GM21423 (cell line): ENCODE measurements at regions not wholly inside any gene's neighbourhood (a gene's known extent, or its start where the extent isn't known, plus 50 kb on each side); places are given as distances from the start of the nearest gene placed in this dataset.
"Not testable (repeated sequence)": the region's sequence is repeated elsewhere in the genome, so short reads cannot be mapped to it uniquely, and the experiment has no call there.

Experiments
- ATAC-seq: cut with Tn5 transposase; IDR thresholded peaks from one replicate; pipeline ENCODE4 v1.9.1; 2021; ENCODE audit warnings: mild to moderate bottlenecking, moderate library complexity; ENCODE audit not compliant: unreplicated experiment

DNA sequence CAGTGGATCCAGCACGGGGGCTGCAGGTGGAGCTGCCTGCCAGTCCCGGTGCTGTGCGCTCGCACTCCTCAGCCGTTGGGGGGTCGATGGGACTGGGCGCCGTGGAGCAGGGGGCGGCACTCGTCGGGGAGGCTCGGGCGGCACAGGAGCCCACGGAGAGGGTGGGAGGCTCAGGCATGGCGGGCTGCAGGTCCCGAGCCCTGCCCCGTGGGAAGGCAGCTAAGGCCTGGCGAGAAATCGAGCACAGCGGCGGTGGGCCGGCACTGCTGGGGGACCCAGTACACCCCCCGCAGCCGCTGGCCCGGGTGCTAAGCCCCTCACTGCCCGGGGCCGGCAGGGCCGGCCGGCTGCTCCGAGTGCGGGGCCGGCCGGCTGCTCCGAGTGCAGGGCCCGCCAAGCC, 52.3 kb upstream of the MARK1 start:
- ATAC-seq, result not testable (repeated sequence)

DNA sequence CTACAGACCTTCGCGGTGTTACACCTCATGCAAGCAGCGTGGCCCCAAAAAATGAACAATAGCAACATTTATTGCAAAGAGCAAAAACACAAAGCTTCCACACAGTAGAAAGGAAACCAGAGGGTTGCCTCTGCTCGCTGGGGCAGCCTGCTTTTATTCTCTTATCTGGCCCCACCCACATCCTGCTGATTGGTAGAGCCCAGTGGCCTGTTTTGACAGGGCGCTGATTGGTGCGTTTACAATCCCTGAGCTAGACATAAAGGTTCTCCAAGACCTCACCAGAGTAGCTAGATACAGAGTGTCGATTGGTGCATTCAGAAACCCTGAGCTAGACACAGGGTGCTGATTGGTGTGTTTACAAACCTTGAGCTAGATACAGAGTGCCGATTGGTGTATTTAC, 52.8 kb upstream of the MARK1 start:
- not testable (repeated sequence) for ATAC-seq

DNA sequence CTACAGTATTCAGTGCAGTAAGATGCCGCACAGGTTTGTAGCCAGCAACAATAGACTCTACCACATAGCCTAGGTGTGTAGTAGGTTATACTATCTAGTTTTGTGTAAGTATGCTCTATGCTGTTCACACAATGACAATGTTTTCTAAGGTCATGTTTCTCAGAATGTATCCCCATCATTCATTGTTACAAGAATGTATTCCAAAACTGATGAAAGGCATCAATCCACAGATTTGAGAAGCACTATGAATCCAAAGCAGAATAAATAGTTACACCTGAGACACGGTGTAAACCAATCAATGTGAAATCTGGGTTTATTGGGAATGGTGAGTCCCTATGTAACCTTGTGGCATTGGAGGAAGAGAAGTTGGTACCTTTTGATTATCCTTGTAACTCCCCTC, 54.5 kb upstream of the MARK1 start:
- ATAC-seq, result no peak

DNA sequence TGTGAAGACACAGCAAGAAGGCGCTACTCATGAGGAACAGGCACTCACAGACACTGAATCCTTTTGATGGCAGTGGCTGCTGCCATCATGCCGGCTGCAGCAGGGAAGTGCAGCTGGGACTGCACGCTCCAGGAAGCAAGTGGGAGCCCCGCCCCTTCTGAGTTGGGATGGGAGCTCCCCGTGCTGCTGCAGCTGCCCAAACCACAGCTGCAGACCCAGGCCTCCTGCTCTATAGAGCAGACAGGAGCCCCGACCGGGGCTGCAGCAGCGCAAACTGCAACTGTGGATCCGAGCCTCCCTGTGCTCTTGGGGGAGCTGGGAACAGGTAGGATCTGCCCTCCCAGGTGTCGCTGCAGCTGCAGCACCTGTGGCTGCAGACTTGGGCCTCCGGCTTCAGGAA, 65.2 kb upstream of the MARK1 start:
- no peak for ATAC-seq

DNA sequence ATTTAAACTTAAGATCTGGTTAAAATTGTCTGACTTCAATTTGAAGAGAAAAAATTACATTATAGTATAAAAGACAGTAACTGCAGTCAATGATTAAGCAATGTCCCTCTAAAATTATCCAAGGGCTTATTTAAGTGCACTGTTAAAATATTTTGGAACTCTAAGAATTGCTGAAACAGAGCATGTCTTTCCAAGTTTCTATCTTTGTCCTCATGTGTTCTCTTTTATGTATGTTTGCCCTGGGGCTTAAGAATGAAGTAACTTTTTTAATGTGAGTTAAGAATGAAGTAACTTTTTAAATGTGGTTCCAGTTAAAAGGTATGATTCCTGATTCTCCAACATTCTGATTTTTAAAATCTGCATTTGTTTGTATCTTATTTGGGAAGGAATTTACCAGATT, 69.0 kb upstream of the MARK1 start:
- no peak for ATAC-seq

DNA sequence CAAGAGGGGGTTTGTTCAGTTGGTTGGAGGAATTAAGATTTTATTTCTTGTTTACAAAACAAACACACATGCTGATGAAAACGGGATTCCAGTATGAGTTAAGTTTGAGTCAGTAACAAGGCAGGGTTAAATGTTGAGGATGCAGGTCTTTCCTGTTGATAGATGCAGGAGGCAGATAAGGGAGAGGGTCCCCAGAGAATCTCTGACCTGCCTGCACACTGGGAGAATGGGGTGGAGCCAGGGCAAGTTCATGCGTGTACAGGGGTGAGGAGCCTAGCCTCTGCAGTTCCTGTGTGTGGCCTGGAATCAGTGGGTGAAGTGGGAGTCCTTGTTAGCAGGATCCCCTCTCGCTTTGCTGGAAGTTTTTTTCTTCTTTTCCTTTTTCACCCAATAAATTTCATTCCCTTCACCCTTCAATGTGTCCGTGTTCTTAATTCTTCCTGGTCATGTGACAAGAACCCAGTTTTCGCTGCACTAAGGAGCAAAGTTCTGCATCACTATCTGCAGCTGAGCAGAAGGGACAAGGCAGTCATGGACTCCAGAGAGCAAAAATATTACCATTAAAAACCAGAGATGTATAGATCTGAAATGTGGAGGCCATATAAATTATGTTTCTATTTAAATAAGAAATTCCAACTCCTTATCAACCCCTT, 69.9 kb upstream of the MARK1 start:
- no peak for ATAC-seq

DNA sequence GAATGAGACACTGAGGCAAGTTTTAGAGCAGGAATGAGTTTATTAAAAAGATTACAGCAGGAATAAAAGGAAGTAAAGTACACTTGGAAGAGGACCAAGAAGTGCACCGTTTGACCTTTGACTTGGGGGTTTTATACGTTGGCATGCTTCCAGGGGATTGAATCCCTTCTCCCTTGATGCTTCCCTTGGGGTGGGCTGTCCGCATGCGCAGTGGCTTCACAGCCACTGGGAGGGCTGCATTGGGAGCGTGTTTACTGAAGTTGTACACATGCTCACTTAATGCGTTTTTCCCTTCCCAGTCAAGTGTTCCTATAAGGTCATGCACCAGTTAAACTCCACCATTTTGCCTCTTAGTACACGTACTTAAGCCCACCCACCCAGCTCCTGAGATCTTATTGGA, 72.4 kb upstream of the MARK1 start:
- ATAC-seq, result no peak

DNA sequence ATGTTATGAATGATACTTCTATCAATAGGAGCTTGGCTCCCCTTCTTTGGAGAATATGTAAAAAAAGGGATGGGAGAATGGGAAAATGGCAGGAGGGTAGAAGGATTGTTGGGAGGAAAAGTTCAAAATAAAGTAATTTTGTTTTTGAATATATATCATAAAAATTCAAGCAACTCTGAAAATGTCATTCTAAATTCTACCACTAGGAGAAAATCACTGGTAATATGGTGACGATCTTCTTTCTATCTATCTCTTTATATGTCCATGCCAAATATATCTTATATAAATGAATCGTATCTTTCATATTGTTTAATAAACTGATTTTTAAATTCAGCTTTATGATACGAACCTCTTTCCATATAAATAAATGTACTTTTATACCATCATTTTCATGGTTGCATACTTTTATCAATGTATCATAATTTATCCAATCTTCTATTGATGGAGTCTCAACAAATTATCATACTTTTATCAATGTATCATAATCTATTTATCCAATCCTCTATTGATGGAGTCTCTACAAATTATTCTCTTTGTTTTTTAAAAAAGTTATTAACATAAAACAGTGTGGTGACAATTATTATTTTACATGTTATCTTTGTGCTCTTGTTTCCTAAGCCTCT, 73.7 kb upstream of the MARK1 start:
- ATAC-seq, result no peak

DNA sequence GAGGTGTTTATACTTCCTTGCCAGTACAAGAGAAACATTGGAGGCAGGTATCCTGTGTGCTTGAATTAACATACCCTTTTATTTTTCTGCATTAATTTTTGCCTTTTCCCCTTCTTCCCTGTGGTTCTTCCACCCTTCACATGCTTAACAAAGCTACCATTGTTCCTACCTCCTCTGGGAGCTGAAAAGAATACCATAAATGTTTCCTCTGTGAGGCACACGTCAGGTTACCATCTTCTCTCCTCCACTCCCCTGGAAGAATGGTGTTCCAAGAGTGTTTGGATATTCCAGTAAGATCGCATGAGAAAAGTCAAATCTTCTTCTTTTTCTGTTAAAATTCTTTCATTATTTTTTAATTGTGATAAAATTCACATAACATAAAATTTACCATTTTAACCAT, 74.6 kb upstream of the MARK1 start:
- ATAC-seq, result no peak

DNA sequence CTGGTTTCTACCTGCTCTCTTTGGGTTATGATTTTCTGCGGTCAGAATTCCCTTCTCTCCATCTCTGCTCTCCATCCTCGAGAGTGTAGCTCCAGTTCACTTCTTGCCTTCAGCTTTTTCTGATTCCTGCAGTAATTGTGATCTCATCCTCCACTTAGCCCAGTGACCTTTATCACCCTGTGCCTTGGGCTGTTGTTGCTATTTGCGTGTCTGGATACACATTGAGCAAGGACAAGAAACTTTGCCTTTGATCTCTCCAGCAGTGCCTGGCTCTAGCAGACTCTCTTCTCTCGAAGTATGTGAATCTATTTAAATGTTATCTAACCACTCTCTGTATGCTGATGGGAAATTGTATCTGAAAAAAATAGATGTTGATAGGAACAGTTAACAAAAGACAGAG, 76.4 kb upstream of the MARK1 start:
- no peak for ATAC-seq

DNA sequence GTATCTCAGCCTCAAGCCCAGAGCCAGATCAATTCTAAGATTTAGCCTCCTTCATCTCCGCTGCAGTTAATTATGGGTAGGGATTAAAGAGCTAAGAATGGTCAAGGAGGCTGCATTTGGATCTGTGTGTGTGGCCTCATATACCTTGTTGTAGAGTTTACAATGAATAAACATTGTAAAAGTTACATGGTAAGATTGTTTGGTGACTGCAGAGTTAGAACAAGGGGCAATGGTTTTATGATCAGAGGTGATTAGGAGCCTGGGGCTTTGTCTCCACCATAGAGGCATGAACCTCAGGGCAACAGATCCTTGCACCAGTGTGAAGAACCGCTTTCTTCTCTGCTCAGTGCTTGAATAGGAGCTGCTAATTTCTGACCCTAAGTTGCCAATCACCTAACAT, 77.0 kb upstream of the MARK1 start:
- ATAC-seq, result no peak

DNA sequence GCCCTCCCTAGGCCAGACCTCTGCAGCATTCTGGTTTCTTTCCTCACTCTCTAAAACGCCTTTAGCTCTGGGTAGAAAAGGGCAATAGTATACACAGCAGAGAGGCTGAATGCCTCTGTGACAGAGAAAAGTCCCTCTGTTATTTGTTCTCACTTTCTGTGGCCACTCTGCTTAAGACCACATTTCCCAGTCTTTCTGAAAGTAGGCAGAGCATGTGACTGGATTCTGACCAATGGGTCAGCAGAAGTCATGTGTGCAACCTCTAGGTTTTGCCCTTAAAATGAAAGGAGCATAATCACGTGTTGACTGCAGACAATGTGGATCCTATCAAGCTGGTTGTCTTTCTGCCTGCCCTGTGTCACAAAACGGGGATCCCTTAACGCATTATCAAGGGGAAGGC, 79.7 kb upstream of the MARK1 start:
- peak; percentile 55 for ATAC-seq

DNA sequence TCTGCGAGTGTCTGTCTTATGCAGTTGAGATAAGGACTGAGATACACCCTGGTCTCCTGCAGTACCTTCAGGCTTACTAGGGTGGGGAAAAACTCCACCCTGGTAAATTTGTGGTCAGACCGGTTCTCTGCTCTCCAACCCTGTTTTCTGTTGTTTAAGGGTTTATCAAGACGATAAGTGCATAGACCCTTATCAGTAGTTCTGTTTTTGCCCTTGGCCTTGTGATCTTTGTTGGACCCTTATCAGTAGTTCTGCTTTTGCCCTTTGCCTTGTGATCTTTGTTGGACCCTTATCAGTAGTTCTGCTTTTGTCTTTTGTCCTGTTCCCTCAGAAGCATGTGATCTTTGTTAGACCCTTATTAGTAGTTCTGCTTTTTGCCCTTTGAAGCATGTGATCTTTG, 83.3 kb upstream of the MARK1 start:
- ATAC-seq, result not testable (repeated sequence)

DNA sequence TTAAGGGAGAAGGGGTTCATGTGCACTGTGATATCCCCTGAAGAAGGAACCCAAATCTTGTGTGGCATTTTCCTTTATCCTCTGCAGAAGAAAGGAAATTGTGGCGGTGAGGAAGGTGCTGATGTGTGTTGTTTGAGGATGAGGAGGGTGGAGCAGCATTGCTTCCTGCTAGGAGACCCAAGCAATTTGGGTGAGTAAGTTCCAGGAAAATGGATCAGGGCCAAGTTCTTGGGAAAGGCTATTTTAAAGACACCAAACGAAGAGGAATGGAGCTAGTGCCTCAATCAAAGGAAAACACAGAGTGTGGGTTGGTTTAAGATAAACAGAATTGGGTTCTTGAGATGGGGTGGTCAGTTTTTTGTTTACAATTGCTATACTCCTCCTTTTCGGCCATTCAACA, 86.7 kb upstream of the MARK1 start:
- no peak for ATAC-seq

DNA sequence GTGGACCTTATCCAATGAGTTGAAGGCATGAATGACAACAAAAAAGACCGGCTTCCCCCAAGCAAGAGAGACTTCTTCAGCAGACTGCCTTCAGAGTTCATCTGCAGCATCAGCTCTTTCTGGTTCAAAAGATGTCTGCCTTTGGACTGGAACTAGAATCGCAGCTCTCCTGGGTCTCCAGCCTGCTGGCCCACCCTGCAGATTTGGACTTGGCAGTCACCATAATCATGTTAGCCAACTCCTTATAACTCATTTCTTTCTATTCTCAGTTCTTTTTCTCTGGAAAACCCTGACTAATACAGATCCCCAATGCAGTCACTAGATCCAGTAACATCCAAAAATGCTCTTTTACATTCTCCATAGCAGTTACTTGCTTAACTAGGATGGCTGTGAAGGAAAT, 89.2 kb upstream of the MARK1 start:
- ATAC-seq, result no peak

DNA sequence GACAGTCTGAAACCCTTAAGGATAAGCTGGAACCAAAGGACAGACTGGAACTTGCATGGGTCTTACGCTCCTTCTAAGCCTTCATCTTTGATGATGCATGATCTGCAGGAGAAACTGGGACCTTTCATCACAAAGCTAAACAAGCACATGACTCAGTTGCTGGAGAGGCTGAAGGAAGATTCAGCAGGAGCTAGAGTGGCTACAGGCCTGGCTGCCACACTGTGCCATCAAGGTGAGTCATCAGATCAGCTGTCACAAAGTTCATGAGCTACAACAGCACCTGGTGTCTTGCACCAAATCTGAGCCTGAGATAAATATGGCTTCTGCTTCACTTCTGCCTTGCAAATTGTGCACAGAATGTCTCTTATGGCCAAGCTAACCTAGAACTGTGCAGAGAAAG, 95.5 kb upstream of the MARK1 start:
- ATAC-seq, result no peak

DNA sequence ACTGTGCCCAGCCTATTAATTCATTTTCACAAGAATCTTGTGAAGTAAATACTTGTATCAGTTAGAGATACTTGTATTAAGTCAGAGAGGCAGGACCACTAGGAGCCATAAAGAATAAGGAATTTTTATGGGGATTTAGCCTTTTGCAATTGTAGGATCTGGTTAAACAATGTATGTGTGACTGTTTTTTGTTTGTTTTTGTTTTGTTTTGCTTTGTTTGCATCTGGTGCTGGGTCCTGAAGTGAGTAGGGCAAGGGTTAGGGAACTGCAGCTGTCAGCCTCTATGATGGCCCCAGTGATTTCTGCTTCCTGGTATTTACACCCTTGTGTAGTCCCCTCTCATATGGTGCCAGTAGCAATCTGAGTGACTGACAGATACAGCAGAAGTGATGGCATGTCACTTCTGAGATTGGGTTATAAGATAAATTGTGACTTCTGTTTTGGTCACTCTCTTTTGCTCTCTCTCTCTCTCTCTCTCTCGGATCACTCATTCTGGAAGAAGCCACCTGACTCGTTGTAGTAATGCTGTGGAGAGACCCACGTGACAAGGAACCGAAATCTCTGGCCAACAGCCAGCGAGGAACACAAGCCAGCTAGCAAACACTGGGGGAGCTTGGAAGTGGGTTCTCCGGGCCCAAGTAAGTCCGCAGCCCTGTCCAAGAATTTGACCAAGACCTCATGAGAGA, 96.2 kb upstream of the MARK1 start:
- no peak for ATAC-seq

DNA sequence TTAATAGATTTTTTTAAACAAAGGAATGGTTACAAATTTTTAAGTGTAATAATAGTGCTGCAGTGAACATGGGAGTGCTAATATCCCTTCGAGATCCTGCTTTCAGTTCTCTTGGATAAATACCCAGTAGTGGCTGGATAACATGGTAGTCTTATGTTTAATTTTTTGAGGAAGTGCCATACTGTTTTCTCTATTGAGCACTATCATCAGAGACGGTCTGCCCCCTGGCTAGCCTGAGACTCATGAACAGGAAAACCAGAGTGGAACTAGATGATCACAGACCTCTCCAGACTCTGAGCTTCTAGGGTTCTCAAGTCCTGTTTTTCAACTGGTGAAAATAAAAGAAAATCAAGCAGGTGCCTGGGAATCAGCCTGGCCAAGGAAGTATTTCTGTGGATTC, 97.3 kb upstream of the MARK1 start:
- no peak for ATAC-seq

DNA sequence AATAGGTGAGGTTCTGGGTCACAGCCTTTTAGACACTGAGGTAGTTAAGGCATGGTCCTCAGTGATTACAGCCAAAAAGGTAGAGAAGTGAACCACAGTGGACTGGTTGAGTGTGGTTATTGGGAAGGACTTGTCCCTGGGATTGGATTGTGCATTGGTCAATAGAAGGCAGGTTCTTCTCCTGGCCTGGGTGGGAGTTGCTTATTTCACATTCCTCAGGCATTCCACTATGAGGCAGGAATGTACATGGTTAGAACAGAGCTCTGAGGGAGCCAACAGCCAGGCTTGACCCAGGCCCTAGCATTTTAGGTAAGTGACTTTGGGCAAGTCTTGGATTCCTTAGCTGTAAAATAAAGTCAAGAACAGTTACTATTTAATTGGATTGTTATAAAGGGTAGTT, 97.9 kb upstream of the MARK1 start:
- no peak for ATAC-seq

DNA sequence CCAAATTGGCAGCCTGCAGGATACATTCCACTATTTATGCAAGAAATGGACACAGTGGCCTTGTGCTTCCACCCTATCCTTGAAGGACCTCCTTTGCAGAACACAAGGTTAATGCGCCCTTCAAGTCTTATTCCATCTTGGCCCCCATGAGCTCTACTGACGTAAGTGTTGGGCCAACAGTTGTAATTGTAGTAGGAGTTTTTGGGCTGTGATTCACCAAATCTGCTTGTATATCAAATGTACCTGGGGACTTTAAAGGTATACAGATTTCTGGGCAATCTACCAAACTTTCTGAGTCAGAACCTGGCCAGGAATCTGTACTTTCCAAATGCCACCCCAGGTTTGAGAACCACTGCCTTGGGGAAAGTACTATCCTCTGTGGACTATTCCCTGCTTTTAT, 100.9 kb upstream of the MARK1 start:
- no peak for ATAC-seq

DNA sequence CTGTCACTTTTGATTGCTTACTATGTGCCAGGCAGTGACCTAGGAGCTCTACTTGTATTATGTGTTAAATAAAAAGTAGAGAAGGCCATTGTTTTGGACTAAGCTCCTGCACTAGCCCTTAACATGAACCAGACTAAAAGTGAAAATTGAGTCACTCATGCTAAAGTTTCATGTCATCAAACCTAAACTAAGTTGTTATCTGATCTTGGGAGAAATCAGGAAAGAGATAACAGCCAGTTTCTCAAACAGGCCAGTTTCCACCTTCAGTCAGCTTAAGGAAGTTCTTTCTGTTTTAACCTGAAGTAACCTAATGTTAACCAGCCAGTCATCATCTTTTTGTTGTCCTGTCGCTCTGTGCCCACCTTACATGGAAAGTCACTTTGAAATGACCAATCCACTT, 102.1 kb upstream of the MARK1 start:
- no peak for ATAC-seq

DNA sequence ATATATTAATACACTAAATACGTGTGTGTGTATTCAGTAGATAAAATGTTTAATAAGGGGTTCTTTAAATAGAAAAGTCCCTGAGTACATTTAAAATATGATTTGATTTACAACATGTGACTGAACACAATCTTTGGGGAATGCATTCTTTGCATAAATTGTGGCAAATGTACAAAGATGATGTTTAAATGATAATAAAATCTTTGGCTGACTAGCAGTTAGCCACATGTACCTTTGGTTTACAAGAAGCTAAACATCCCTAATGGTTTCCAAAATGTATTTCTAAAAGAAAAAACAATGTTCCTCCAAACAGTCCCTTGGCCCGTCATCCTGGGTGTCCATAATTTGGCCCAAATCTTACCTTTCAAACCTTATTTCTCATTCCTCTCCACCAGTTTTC, 106.4 kb upstream of the MARK1 start:
- no peak for ATAC-seq

DNA sequence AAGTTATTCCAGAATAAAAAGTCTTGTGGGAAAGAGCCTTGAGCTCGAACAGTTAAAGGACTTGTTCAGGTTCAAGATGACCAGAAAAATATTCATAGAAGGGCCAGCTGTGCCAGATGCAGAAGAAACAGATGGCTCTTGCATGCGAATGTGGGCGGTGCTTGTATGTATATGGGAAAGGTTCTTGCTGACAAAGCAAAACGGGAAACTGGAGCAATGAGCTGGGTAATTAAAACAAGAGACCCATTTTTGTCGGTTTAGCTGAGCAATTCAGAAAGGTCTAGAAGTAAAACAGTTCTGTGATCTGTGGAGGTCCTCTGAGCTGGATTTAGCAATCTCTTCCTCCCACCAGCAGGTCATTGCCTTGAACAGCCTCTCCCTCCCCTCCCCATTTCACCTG, 107.2 kb upstream of the MARK1 start:
- ATAC-seq, result no peak
